Heart right ventricle (tissue), 16 donors: ENCODE measurements at regions not wholly inside any gene's neighbourhood (a gene's known extent, or its start where the extent isn't known, plus 50 kb on each side); places are given as distances from the start of the nearest gene placed in this dataset.

ENCODE experiments used
- ATAC-seq, 8 donors: fragments of 200-7000 bp; cut with Tn5 transposase; one replicate each; pipeline ENCODE4 v1.9.1; 2020; ENCODE audit warnings: mild to moderate bottlenecking in 8 of 8, moderate library complexity in 8 of 8, moderate number of reproducible peaks in 1 of 8
- DNase-seq, 2 donors: peaks; one replicate each; pipeline ENCODE4 v3.0.0-alpha.2; 2020
- H3K27ac ChIP-seq, 10 donors: fragments of 200-600 bp; sonication (generic) in 2 of 10; one replicate each; pipeline versions ENCODE4 v1.5.0 to v1.8.0; 2020 to 2022; ENCODE audit warnings: mild to moderate bottlenecking in 3 of 10
- H3K27me3 ChIP-seq, 7 donors: fragments of 200-600 bp; one replicate each; pipeline ENCODE4 v1.8.0; 2021 to 2022; ENCODE audit warnings: mild to moderate bottlenecking in 2 of 7
- H3K36me3 ChIP-seq, 9 donors: fragments of 200-600 bp; sonication (generic) in 1 of 9; one replicate each; pipeline versions ENCODE4 v1.5.0 to v1.8.0; 2020 to 2022; ENCODE audit warnings: mild to moderate bottlenecking in 2 of 9
- H3K4me1 ChIP-seq, 9 donors: fragments of 200-600 bp; sonication (generic) in 1 of 9; one replicate each; pipeline versions ENCODE4 v1.5.0 to v1.8.0; 2020 to 2022; ENCODE audit warnings: mild to moderate bottlenecking in 4 of 9
- H3K4me3 ChIP-seq, 10 donors: fragments of 200-600 bp; sonication (generic) in 2 of 10; one replicate each; pipeline versions ENCODE4 v1.5.0 to v1.8.0; 2020 to 2022; ENCODE audit warnings: mild to moderate bottlenecking in 7 of 10, moderate library complexity in 2 of 10
- H3K9me3 ChIP-seq, 11 donors: fragments of 200-600 bp in 10 of 11; sonication (generic) in 2 of 11; one replicate each; pipeline versions ENCODE4 v1.5.0 to v1.8.0; 2013 to 2022; ENCODE audit warnings: mild to moderate bottlenecking in 2 of 11, control low read depth in 1 of 11, moderate library complexity in 1 of 11
- WGBS, 2 donors: extraction: QIAGEN DNeasy Blood & Tissue Kit; methylation state at CpG; one replicate each; pipeline ENCODE4 v1.1.7; 2013; ENCODE audit warnings: inconsistent platforms in 1 of 2; 5-methylcytosine and 5-hydroxymethylcytosine counted together
- intact Hi-C, 10 donors: fragments of 100-400 bp; cut with DNase I; formaldehyde crosslinking; loops; one replicate each; pipeline versions ENCODE4 v1.11.1 to v1.14.2; 2022
- TF ChIP-seq, protein P1 (sequence below), 9 donors: fragments of 200-600 bp; sonication (generic) in 2 of 9; IDR thresholded peaks; one replicate each; pipeline versions ENCODE4 v1.5.0 to v1.8.0; 2021 to 2022; ENCODE audit warnings: antibody characterized with exemption in 9 of 9, mild to moderate bottlenecking in 5 of 9, moderate library complexity in 1 of 9
- donor health status: Arrhythmogenic right ventricular cardiomyopathy.
- donor health status: ischemic (EF 13 %, LVEDD 7.1; RV severe dilation, severe dysfunction).
- donor health status: healthy with polysubstance abuse.
- donor health status: DM: no; HTN: yes; CAD: no.
- donor health status: DM: no; HTN: no; CAD: no.
- donor health status: ischemic (EF 25% LVEDD 6.9; RV normal size, moderate dysfunction).
- donor health status: ischemic (EF 25% LVEDD 5.7; RV mildly dilated, moderate dysfunction).
- donor health status: healthy.
- donor health status: DM: yes; HTN: yes; CAD: no.
- donor health status: Ischemic cardiomyopathy.
- donor health status: ischemic (EF 35%, LVEDD 5.7; RV mildly dilated, moderate dysfunction).
- donor health status: nonischemic (EF 11% LVEDD 7.7; RV severe dilation, severe dysfunction).
- donor health status: DM: yes; HTN: yes; CAD: no.
- donor health status: PGD.
- donor health status: ischemic (EF 29% LVEDD 5.4; RV normal size, mild dysfunction).
- donor health status: nonischemic (EF 23%, LVEDD 6.1; RV moderate dilation, normal function).

DNA sequence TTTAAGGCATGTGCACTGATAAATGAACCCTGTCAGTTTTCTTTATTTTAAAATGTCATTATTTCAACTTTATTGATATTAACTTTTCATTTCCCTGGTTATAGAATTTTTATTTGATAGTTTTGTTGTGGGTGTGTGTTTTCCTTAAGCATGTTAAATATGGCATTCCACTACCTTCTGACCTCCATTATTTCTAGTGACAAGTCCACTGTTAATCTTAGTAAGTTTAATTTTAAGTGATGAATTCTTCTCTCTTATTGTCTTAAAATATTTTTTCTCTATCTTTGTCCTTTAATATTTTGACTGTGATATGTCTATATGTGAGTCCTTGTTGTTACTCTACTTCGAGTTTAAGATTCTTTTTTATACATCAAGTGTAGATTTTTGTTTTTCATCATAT is 685.7 kb downstream of the GALR1 start:
- Histone ChIP-seq H3K27me3 (peaks cover 0 to 5% (median 0%) of the 10 kb centered on the region in 7 donors), H3K36me3 (no peaks in the 10 kb centered on the region), H3K27ac (no peak overlapping the region), H3K9me3 (peaks cover 0 to 13% (median 0%) of the 10 kb centered on the region in 11 donors), H3K4me1 (no peaks in the 10 kb centered on the region), H3K4me3 (no peak overlapping the region)
- TF ChIP-seq, protein P1, sequence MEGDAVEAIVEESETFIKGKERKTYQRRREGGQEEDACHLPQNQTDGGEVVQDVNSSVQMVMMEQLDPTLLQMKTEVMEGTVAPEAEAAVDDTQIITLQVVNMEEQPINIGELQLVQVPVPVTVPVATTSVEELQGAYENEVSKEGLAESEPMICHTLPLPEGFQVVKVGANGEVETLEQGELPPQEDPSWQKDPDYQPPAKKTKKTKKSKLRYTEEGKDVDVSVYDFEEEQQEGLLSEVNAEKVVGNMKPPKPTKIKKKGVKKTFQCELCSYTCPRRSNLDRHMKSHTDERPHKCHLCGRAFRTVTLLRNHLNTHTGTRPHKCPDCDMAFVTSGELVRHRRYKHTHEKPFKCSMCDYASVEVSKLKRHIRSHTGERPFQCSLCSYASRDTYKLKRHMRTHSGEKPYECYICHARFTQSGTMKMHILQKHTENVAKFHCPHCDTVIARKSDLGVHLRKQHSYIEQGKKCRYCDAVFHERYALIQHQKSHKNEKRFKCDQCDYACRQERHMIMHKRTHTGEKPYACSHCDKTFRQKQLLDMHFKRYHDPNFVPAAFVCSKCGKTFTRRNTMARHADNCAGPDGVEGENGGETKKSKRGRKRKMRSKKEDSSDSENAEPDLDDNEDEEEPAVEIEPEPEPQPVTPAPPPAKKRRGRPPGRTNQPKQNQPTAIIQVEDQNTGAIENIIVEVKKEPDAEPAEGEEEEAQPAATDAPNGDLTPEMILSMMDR (IDR thresholded peaks at IDR 0.05): no peak
- ATAC-seq (no peak), DNase-seq (no peak)
- WGBS, 2 donors: 52 to 62% methylated on average over 1 of the region's 1 CpG
- intact Hi-C loops: no loop called here

DNA sequence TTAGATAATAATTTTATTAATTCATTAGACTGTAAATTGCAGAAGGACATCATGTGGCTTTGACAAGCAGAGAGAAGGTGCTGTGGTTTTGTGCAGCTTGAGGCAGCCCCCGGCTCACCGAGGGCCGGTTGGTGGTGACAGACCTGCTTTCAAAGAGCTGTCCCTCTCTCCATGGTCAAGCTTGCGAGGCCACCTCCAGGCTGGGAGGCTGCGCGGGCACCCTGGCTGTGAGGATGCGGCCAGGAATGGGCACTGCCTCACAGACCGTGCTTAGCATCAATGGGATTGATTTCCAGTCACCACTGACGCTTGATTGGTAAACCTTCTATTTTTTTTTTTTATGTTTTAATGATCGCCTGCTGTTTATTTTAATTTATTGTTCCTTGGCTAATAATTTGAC is 690.9 kb downstream of the GALR1 start:
- DNase-seq (no peak), ATAC-seq (no peak)
- Histone ChIP-seq H3K4me3 (no peak overlapping the region), H3K27ac (no peak overlapping the region), H3K9me3 (peaks cover 0 to 5% (median 0%) of the 10 kb centered on the region in 11 donors), H3K4me1 (no peaks in the 10 kb centered on the region), H3K27me3 (peaks cover 0 to 9% (median 3%) of the 10 kb centered on the region in 7 donors), H3K36me3 (no peaks in the 10 kb centered on the region)
- TF ChIP-seq, protein P1 (IDR thresholded peaks at IDR 0.05): no peak
- 79 to 85% methylated on average over 10 of the region's 10 CpGs for WGBS, 2 donors
- intact Hi-C loops: no loop called here

DNA sequence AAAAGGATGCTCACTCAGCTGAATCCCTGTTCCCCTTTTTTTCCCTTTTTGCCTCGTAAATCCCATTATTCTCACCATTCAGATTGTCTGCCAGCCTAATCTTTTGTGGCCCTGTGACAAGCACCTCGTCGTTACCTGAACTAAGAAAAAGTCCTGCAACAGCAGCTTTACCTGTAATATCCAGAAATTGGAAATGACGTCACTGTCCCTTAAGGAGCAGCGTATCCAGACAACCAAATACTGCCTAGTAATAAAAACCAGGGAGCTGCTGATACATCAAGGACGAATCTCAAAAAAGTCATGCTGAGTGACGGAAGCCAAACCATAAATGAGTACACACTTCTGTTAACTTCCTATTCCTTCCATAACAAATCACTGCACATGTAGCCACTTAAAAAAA is 694.9 kb downstream of the GALR1 start:
- H3K9me3 ChIP-seq: no peaks in the 10 kb centered on the region
- DNase-seq (no peak), ATAC-seq (no peak)
- 73 to 83% methylated on average over 7 of the region's 7 CpGs for WGBS, 2 donors
- no peaks in the 10 kb centered on the region for H3K36me3 ChIP-seq
- H3K27me3 ChIP-seq: peaks cover 0 to 9% (median 3%) of the 10 kb centered on the region in 7 donors
- no peak overlapping the region for H3K27ac ChIP-seq
- intact Hi-C loops: no loop called here
- H3K4me1 ChIP-seq: no peaks in the 10 kb centered on the region
- H3K4me3 ChIP-seq: no peak overlapping the region
- TF ChIP-seq, protein P1 (IDR thresholded peaks at IDR 0.05): no peak

DNA sequence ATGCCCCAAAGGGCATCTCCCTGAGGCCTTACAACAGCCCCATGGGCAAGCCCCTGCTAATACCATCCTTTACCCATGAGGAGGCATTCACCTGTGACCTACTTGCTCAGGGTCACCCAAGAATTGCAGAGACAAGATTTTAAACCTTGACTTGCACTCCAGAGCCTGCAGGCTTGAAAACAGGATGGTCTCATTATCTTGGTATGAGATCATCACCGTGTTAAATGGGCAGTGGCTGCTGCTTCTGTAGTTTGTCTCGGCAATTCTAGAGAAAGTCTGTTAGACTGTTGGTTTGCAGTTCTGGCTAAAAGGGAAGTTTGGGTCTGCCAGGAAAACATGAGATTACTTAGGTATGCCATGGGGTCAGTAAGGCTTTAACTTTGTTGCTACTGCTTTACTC is 698.9 kb downstream of the GALR1 start:
- TF ChIP-seq, protein P1 (IDR thresholded peaks at IDR 0.05): no peak
- no peak overlapping the region for H3K4me3 ChIP-seq

More for the DNA sequence above, 698.9 kb downstream of the GALR1 start:
- ATAC-seq (no peak), DNase-seq (no peak)
- Histone ChIP-seq H3K27me3 (peaks cover 0 to 10% (median 0%) of the 10 kb centered on the region in 7 donors), H3K4me1 (no peaks in the 10 kb centered on the region), H3K9me3 (peaks cover 0 to 15% (median 3%) of the 10 kb centered on the region in 11 donors), H3K36me3 (no peaks in the 10 kb centered on the region), H3K27ac (no peak overlapping the region)
- intact Hi-C loops: no loop called here
- WGBS, 2 donors: 28% methylated on average over 2 of the region's 2 CpGs
